ENCODE measurements at regions not wholly inside any gene's neighbourhood (a gene's known extent, or its start where the extent isn't known, plus 50 kb on each side); places are given as distances from the start of the nearest gene placed in this dataset.

- POLR2A ChIA-PET = no interaction called here
- CTCF ChIA-PET = no interaction called here
Observed at GRCh38 chrX:4243759-4244158, 530.3 kb upstream of the PRKX start.

GRCh38 chrX:4240541-4241194 is 527.2 kb upstream of the PRKX start:
- DNase-seq (ENCODE audit: extremely low spot score) = no peak
- ChIA-PET CTCF (no interaction called here), POLR2A (no interaction called here)
- TF ChIP-seq ARNT (IDR thresholded peaks at IDR 0.05) = no peak
- TF ChIP-seq SUZ12 (IDR thresholded peaks at IDR 0.05) = no peak
- TF ChIP-seq FOXA1 (IDR thresholded peaks at IDR 0.05) = no peak
- no peak for TF ChIP-seq PKNOX1 (IDR thresholded peaks at IDR 0.05)
- no peak for TF ChIP-seq FOXK2 (IDR thresholded peaks at IDR 0.05)
- no peak for TF ChIP-seq LEF1 (IDR thresholded peaks at IDR 0.05; ENCODE audit: borderline replicate concordance)
- TF ChIP-seq NFRKB (IDR thresholded peaks at IDR 0.05) = no peak
- TF ChIP-seq ELF4 (IDR thresholded peaks at IDR 0.05) = no peak
- no peak for TF ChIP-seq ZNF384 (IDR thresholded peaks at IDR 0.05)
- TF ChIP-seq L3MBTL2 (conservative IDR thresholded peaks at IDR 0.05) = no peak
- TF ChIP-seq SP1 (IDR thresholded peaks at IDR 0.05) = no peak
- no peak for TF ChIP-seq BHLHE40 (IDR thresholded peaks at IDR 0.05; ENCODE audit: borderline replicate concordance)
- TF ChIP-seq FOXM1 (IDR thresholded peaks at IDR 0.05; ENCODE audit: borderline replicate concordance) = no peak

More at GRCh38 chrX:4243759-4244158, 530.3 kb upstream of the PRKX start:
- TF ChIP-seq ELF4 (IDR thresholded peaks at IDR 0.05) (no peak), SP1 (IDR thresholded peaks at IDR 0.05) (no peak), FOXK2 (IDR thresholded peaks at IDR 0.05) (no peak), SUZ12 (IDR thresholded peaks at IDR 0.05) (no peak), TARDBP (IDR thresholded peaks at IDR 0.05) (no peak), L3MBTL2 (conservative IDR thresholded peaks at IDR 0.05) (no peak), LEF1 (IDR thresholded peaks at IDR 0.05; ENCODE audit: borderline replicate concordance) (no peak), NFRKB (IDR thresholded peaks at IDR 0.05) (no peak), PKNOX1 (IDR thresholded peaks at IDR 0.05) (no peak), FOXA1 (IDR thresholded peaks at IDR 0.05) (no peak), HDGF (IDR thresholded peaks at IDR 0.05; ENCODE audit: borderline replicate concordance) (no peak), ZNF384 (IDR thresholded peaks at IDR 0.05) (no peak), ARNT (IDR thresholded peaks at IDR 0.05) (no peak), FOXM1 (IDR thresholded peaks at IDR 0.05; ENCODE audit: borderline replicate concordance) (no peak), BHLHE40 (IDR thresholded peaks at IDR 0.05; ENCODE audit: borderline replicate concordance) (no peak), CTBP1 (IDR thresholded peaks at IDR 0.05; ENCODE audit: borderline replicate concordance) (no peak)
- DNase-seq (ENCODE audit: extremely low spot score) = no peak

GRCh38 chrX:4239650-4240540 is 526.4 kb upstream of the PRKX start:
- POLR2A ChIA-PET = no interaction called here
- TF ChIP-seq SP1 (IDR thresholded peaks at IDR 0.05) (no peak), BHLHE40 (IDR thresholded peaks at IDR 0.05; ENCODE audit: borderline replicate concordance) (no peak), FOXK2 (IDR thresholded peaks at IDR 0.05) (no peak), LEF1 (IDR thresholded peaks at IDR 0.05; ENCODE audit: borderline replicate concordance) (no peak), FOXA1 (IDR thresholded peaks at IDR 0.05) (no peak), TARDBP (IDR thresholded peaks at IDR 0.05) (no peak)
- CTCF ChIA-PET = no interaction called here
- DNase-seq (ENCODE audit: extremely low spot score) = no peak

- ChIA-PET POLR2A (no interaction called here), CTCF (no interaction called here)
- no peak for DNase-seq (ENCODE audit: extremely low spot score)
- TF ChIP-seq L3MBTL2 (conservative IDR thresholded peaks at IDR 0.05) (no peak), ELF4 (IDR thresholded peaks at IDR 0.05) (peak; percentile 55; the same call in 1 of the 2 replicates), TARDBP (IDR thresholded peaks at IDR 0.05) (no peak)
Observed at GRCh38 chrX:4238916-4239315, 525.5 kb upstream of the PRKX start.

GRCh38 chrX:4225086-4225485 is 511.6 kb upstream of the PRKX start:
- ChIA-PET POLR2A (no interaction called here), CTCF (no interaction called here)
- DNase-seq (ENCODE audit: extremely low spot score) = no peak
- TF ChIP-seq BHLHE40 (IDR thresholded peaks at IDR 0.05; ENCODE audit: borderline replicate concordance) = no peak
- TF ChIP-seq NFRKB (IDR thresholded peaks at IDR 0.05) = no peak
- TF ChIP-seq TARDBP (IDR thresholded peaks at IDR 0.05) = no peak
- no peak for TF ChIP-seq SUZ12 (IDR thresholded peaks at IDR 0.05)
- no peak for TF ChIP-seq HDGF (IDR thresholded peaks at IDR 0.05; ENCODE audit: borderline replicate concordance)
- no peak for TF ChIP-seq ARNT (IDR thresholded peaks at IDR 0.05)
- no peak for TF ChIP-seq PKNOX1 (IDR thresholded peaks at IDR 0.05)
- no peak for TF ChIP-seq FOXA1 (IDR thresholded peaks at IDR 0.05)
- TF ChIP-seq CTBP1 (IDR thresholded peaks at IDR 0.05; ENCODE audit: borderline replicate concordance) = no peak
- TF ChIP-seq FOXM1 (IDR thresholded peaks at IDR 0.05; ENCODE audit: borderline replicate concordance) = no peak
- no peak for TF ChIP-seq LEF1 (IDR thresholded peaks at IDR 0.05; ENCODE audit: borderline replicate concordance)
- TF ChIP-seq ELF4 (IDR thresholded peaks at IDR 0.05) = no peak
- TF ChIP-seq ZNF384 (IDR thresholded peaks at IDR 0.05) = no peak

- POLR2A ChIA-PET = no interaction called here
- no peak for TF ChIP-seq SP1 (IDR thresholded peaks at IDR 0.05)
- no peak for TF ChIP-seq ZNF384 (IDR thresholded peaks at IDR 0.05)
- TF ChIP-seq BHLHE40 (IDR thresholded peaks at IDR 0.05; ENCODE audit: borderline replicate concordance) = no peak
- no peak for TF ChIP-seq L3MBTL2 (conservative IDR thresholded peaks at IDR 0.05)
- TF ChIP-seq ELF4 (IDR thresholded peaks at IDR 0.05) = no peak
- no peak for TF ChIP-seq FOXK2 (IDR thresholded peaks at IDR 0.05)
- no peak for TF ChIP-seq TARDBP (IDR thresholded peaks at IDR 0.05)
- no peak for TF ChIP-seq FOXA1 (IDR thresholded peaks at IDR 0.05)
- no peak for TF ChIP-seq CTBP1 (IDR thresholded peaks at IDR 0.05; ENCODE audit: borderline replicate concordance)
- TF ChIP-seq FOXM1 (IDR thresholded peaks at IDR 0.05; ENCODE audit: borderline replicate concordance) = no peak
- no peak for TF ChIP-seq NFRKB (IDR thresholded peaks at IDR 0.05)
- no peak for TF ChIP-seq PKNOX1 (IDR thresholded peaks at IDR 0.05)
- no peak for TF ChIP-seq ARNT (IDR thresholded peaks at IDR 0.05)
- TF ChIP-seq LEF1 (IDR thresholded peaks at IDR 0.05; ENCODE audit: borderline replicate concordance) = no peak
- CTCF ChIA-PET = no interaction called here
- no peak for DNase-seq (ENCODE audit: extremely low spot score)
Observed at GRCh38 chrX:4206941-4207340, 493.5 kb upstream of the PRKX start.
